ENCODE measurements at regions not wholly inside any gene's neighbourhood (a gene's known extent, or its start where the extent isn't known, plus 50 kb on each side); places are given as distances from the start of the nearest gene placed in this dataset.

DNA sequence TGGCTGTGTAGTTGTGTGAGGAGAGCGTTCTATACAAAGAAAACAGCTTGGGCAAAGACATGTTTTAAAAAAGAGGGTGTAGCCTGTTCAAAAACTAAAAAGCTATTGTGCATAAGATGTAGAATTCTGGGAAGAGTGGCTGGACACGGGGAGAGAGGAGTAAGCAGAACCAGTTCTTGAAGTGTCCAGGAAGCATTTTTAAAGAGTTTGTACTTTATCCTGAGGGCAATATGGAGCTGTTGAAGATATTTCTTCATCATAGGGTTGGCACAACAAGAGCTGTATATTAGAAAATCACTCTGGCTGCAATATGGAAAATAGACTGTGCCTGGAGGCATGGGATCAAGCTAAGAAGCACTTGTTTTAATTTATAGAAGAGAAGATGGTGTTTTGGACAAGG is 458.9 kb upstream of the LMO3 start:
- Histone ChIP-seq H3K4me3 (no peak overlapping the region), H3K9me3 (no peaks in the 10 kb centered on the region), H3K4me1 (ENCODE audit: control insufficient read depth in 1 of 2, low read depth in 2 of 2) (no peaks in the 10 kb centered on the region), H3K27me3 (replicated peaks; ENCODE audit: insufficient read depth) (no peaks in the 10 kb centered on the region), H3K36me3 (no peaks in the 10 kb centered on the region), H3K27ac (no peak overlapping the region)
- DNase-seq (ENCODE audit: low spot score) (no peak), ATAC-seq (ENCODE audit: insufficient number of reproducible peaks, low FRiP score, low read depth) (no peak)
- TF ChIP-seq, protein P1, sequence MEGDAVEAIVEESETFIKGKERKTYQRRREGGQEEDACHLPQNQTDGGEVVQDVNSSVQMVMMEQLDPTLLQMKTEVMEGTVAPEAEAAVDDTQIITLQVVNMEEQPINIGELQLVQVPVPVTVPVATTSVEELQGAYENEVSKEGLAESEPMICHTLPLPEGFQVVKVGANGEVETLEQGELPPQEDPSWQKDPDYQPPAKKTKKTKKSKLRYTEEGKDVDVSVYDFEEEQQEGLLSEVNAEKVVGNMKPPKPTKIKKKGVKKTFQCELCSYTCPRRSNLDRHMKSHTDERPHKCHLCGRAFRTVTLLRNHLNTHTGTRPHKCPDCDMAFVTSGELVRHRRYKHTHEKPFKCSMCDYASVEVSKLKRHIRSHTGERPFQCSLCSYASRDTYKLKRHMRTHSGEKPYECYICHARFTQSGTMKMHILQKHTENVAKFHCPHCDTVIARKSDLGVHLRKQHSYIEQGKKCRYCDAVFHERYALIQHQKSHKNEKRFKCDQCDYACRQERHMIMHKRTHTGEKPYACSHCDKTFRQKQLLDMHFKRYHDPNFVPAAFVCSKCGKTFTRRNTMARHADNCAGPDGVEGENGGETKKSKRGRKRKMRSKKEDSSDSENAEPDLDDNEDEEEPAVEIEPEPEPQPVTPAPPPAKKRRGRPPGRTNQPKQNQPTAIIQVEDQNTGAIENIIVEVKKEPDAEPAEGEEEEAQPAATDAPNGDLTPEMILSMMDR (IDR thresholded peaks at IDR 0.05), result no peak

GRCh38 chr12:17062267-17063036 is 456.5 kb upstream of the LMO3 start:
- Histone ChIP-seq H3K27me3 (replicated peaks; ENCODE audit: insufficient read depth) (no peaks in the 10 kb centered on the region), H3K9me3 (no peaks in the 10 kb centered on the region), H3K4me1 (ENCODE audit: control insufficient read depth in 1 of 2, low read depth in 2 of 2) (no peaks in the 10 kb centered on the region), H3K27ac (no peak overlapping the region), H3K36me3 (no peaks in the 10 kb centered on the region), H3K4me3 (no peak overlapping the region)
- DNase-seq (ENCODE audit: low spot score) (no peak), ATAC-seq (ENCODE audit: insufficient number of reproducible peaks, low FRiP score, low read depth) (no peak)
- TF ChIP-seq, protein P1 (IDR thresholded peaks at IDR 0.05), result no peak

DNA sequence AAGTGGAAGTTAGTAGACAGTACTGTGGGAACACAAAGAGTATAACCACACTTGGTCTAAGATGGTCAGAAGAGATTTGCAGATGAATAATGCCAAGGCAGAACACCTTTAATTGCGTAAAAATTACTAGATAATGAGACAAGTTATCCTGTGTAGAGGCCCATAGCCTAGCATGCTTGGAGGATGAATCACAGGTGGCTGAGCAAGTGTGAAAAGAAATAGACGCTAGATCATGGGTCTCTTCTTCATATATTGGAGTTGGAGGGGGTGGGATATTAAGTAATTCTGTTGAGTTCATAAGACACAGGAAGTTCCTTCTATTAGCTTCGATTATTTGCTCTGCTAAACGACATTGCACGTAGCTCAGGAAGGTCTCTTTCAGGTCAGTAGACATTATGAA is 454.3 kb upstream of the LMO3 start:
- TF ChIP-seq, protein P1 (IDR thresholded peaks at IDR 0.05), result no peak
- DNase-seq (ENCODE audit: low spot score), result no peak
- H3K4me1 ChIP-seq (ENCODE audit: control insufficient read depth in 1 of 2, low read depth in 2 of 2), result no peaks in the 10 kb centered on the region
- no peaks in the 10 kb centered on the region for H3K36me3 ChIP-seq
- H3K27me3 ChIP-seq (replicated peaks; ENCODE audit: insufficient read depth), result no peaks in the 10 kb centered on the region
- no peak overlapping the region for H3K4me3 ChIP-seq
- no peak overlapping the region for H3K27ac ChIP-seq
- no peak for ATAC-seq (ENCODE audit: insufficient number of reproducible peaks, low FRiP score, low read depth)
- no peaks in the 10 kb centered on the region for H3K9me3 ChIP-seq

- H3K36me3 ChIP-seq, result no peaks in the 10 kb centered on the region
- no peak overlapping the region for H3K27ac ChIP-seq
- H3K4me1 ChIP-seq (ENCODE audit: control insufficient read depth in 1 of 2, low read depth in 2 of 2), result no peaks in the 10 kb centered on the region
- H3K4me3 ChIP-seq, result no peak overlapping the region
- no peaks in the 10 kb centered on the region for H3K9me3 ChIP-seq
- ATAC-seq (ENCODE audit: insufficient number of reproducible peaks, low FRiP score, low read depth), result no peak
- no peak for DNase-seq (ENCODE audit: low spot score)
- TF ChIP-seq, protein P1 (IDR thresholded peaks at IDR 0.05), result no peak
- no peaks in the 10 kb centered on the region for H3K27me3 ChIP-seq (replicated peaks; ENCODE audit: insufficient read depth)
Measured at GRCh38 chr12:17056546-17056945, 450.6 kb upstream of the LMO3 start.

- Histone ChIP-seq H3K9me3 (no peaks in the 10 kb centered on the region), H3K27ac (no peak overlapping the region), H3K4me1 (ENCODE audit: control insufficient read depth in 1 of 2, low read depth in 2 of 2) (no peaks in the 10 kb centered on the region), H3K36me3 (no peaks in the 10 kb centered on the region), H3K27me3 (replicated peaks; ENCODE audit: insufficient read depth) (no peaks in the 10 kb centered on the region), H3K4me3 (no peak overlapping the region)
- TF ChIP-seq, protein P1 (IDR thresholded peaks at IDR 0.05), result no peak
- ATAC-seq (ENCODE audit: insufficient number of reproducible peaks, low FRiP score, low read depth), result no peak
- no peak for DNase-seq (ENCODE audit: low spot score)
Measured at GRCh38 chr12:17038923-17039322, 433.0 kb upstream of the LMO3 start.
